Stimulated activated CD8-positive, alpha-beta memory T cell treated with anti-CD3 and anti-CD28 coated beads, Interleukin-15, amount 100 ng/mL, for 24 hours (primary cell): ENCODE measurements at regions not wholly inside any gene's neighbourhood (a gene's known extent, or its start where the extent isn't known, plus 50 kb on each side); places are given as distances from the start of the nearest gene placed in this dataset.

ENCODE experiments used
- DNase-seq: peaks from one replicate; pipeline ENCODE4 v3.0.0-alpha.2; 2020; ENCODE audit warnings: low read depth

GRCh38 chr21:36532769-36533467 is 53.0 kb upstream of the CLDN14 start:
- DNase-seq, result no peak

GRCh38 chr21:36533468-36533848 is 53.5 kb upstream of the CLDN14 start:
- DNase-seq, result no peak

- no peak for DNase-seq
Measured at GRCh38 chr21:36534656-36535055, 54.7 kb upstream of the CLDN14 start.

- DNase-seq, result no peak
Measured at GRCh38 chr21:36535618-36536241, 55.8 kb upstream of the CLDN14 start.

- DNase-seq, result no peak
Measured at GRCh38 chr21:36538761-36539160, 58.8 kb upstream of the CLDN14 start.

GRCh38 chr21:36539434-36540150 is 59.7 kb upstream of the CLDN14 start:
- DNase-seq, result no peak

- DNase-seq, result no peak
Measured at GRCh38 chr21:36540700-36541099, 60.8 kb upstream of the CLDN14 start.

- DNase-seq, result no peak
Measured at GRCh38 chr21:36541721-36542139, 61.8 kb upstream of the CLDN14 start.

- DNase-seq, result no peak
Measured at GRCh38 chr21:36542312-36543101, 62.6 kb upstream of the CLDN14 start.

GRCh38 chr21:36543924-36544323 is 64.0 kb upstream of the CLDN14 start:
- DNase-seq, result no peak

- no peak for DNase-seq
Measured at GRCh38 chr21:36544545-36544944, 64.6 kb upstream of the CLDN14 start.

- DNase-seq, result no peak
Measured at GRCh38 chr21:36545776-36546511, 66.0 kb upstream of the CLDN14 start.

- DNase-seq, result no peak
Measured at GRCh38 chr21:36547464-36547863, 67.5 kb upstream of the CLDN14 start.

- no peak for DNase-seq
Measured at GRCh38 chr21:36548866-36549265, 68.9 kb upstream of the CLDN14 start.

GRCh38 chr21:36549470-36549869 is 69.5 kb upstream of the CLDN14 start:
- DNase-seq, result no peak

GRCh38 chr21:36550761-36551160 is 70.8 kb upstream of the CLDN14 start:
- no peak for DNase-seq

GRCh38 chr21:36551321-36551720 is 71.4 kb upstream of the CLDN14 start:
- no peak for DNase-seq

GRCh38 chr21:36551731-36552433 is 72.0 kb upstream of the CLDN14 start:
- DNase-seq, result no peak

- DNase-seq, result no peak
Measured at GRCh38 chr21:36552434-36552785, 72.5 kb upstream of the CLDN14 start.

GRCh38 chr21:36553406-36553805 is 73.5 kb upstream of the CLDN14 start:
- no peak for DNase-seq
